COLO668 (cell line): ENCODE measurements at regions not wholly inside any gene's neighbourhood (a gene's known extent, or its start where the extent isn't known, plus 50 kb on each side); places are given as distances from the start of the nearest gene placed in this dataset.

Experiments
- DNase-seq: peaks from one replicate; lab custom pipeline; 2025; ENCODE audit not compliant: unreplicated experiment; lab: John Stamatoyannopoulos, UW

DNA sequence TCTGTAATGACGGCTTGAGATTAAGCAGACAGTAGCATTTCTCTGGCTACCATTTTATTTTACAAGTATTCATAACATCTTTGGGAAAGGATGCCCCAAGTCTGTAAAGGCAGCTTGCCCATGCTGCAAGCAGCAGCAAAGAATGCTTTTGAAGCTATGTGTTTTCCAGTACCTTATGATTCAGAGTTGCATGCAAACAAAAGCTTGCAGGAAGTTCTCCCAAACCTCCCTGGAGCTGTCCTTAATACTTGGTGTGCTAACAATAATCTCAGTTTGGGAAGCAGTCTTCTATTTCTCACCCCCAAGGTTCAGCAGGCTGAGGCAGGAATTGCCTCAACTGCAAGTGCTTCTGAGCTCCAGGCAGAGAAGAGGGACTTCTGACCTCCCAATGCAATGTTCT lies 60.8 kb downstream of the CCNA1 start:
- no peak for DNase-seq

DNA sequence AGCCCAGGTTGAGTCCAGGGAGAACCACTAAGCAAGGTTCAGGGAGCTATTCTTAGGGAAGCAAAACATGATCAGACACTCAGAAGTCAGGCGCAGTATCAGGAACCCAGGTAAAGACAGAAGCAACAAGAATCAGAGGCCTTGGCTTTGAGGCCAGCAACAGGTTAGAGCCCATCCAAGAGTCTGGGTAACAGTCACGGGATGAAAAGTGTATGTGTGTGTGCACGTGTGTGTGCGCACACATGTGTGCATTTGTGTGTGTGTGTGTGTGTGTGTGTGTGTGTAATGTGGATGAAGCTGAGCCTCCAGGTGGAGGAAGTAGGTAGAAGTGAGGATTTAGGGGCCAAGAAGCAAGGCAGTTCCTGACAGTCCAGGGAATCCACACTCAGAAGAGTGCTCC lies 63.1 kb downstream of the CCNA1 start:
- no peak for DNase-seq

DNA sequence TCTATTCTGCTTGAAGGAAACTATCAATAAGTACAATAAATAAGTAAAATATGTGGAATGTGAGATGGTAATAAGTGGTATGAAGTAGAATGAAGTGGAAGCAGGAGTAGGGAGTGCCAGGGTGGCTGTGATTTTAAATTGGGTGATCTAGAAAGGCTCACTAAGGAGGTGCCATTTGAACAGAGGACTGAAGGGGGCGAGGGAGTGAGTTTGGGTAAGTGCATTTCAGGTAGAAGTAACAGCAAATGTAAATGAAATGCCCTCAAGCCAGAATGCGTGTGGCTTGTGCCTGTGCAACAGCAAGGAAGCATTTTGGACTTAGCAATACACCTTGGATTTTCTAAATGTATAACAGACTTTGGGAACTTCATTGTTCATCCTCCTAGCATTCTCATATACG lies 77.1 kb downstream of the CCNA1 start:
- no peak for DNase-seq

DNA sequence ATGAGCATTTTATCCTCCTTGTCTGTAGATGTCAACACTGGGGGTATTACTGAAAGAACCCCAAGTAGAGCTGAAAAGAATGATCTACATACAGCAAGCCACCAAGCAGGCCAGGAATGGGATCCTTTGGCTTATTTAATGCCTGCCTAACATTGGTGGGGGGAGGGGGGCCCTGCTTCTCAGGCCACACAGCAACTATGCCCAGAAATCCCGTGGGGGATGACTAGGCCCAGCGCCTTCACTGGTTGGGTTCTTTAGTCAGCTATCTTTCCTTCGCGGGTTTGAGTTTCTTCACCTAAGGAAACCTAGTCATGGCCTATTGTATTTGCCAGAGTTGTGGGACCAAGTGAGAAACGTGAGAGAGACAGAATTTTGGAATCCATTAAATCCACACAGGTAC lies 80.5 kb downstream of the CCNA1 start:
- DNase-seq = no peak

DNA sequence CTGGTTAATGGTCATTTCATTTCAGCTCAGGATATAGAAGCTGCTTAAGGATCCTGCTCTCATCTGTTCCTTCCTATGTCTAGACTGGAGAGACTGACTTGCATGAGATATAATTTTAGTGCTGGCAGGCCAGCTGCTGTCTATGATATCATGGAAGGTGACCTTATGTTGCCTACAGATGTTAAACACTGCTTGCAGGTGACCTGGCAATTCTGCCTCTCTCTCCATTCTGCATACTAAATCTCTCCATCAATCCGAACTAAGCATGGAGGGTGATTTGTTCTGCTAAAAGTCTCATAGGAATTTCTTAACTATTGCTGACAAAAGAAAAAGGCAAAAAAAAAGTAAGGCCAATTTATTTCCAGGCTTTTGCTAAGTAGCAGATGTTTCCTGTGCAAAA lies 81.0 kb downstream of the CCNA1 start:
- no peak for DNase-seq

DNA sequence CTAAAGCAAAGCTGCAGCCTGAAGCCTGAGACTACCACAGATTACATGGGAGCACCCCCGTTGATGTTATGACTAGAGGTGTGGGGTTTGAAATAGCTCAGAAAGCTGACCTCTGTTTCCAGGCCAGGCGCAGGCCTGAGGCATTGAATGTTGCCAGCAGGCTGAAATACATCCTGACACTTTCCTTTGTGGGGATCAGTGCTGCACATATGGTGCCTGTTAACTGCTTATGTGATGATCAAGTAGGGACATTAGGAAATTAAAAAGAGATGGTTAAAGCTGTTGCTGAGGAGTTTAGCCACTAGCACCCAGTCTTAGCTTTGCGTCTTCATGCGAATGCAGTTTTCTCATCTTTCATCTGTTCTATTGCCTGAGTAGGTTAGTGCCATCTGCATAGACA lies 83.2 kb downstream of the CCNA1 start:
- no peak for DNase-seq

DNA sequence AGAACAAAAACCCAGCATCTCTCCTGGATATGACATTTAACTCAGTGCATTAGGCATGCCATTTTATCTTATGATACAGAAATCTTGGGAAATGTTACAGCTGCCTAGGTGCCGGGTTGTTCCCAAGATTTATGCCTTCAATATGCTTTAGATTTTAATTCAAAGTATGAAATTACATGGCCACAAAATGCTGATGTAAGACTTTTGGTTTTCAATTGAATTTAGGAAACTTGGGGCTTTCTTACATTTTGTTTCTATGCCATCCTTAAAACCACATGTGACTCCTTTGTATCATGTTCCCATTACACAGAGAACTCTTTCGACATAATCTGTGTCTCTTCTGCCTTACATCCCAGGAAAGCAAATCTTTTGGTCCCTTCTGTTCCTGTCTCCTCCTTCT lies 83.9 kb downstream of the CCNA1 start:
- DNase-seq = no peak

DNA sequence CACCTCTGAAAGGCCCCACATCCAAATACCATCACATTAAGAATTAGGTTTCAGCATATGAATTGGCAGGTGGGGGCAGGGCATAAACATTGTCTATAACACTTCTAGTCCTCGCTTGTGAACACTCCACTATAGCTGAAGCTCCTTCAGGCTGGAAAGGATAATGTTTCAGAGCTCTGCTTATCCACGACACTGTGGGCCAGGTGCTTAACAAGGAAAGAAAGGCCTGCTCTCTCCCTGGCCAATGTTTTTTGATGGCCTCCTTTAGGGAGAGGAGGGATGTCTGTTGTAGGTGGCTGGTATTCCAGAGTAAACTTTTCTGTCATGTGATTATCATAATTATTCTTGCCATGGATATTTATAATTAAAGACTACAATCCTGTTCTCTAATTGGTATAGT lies 86.4 kb downstream of the CCNA1 start:
- no peak for DNase-seq

DNA sequence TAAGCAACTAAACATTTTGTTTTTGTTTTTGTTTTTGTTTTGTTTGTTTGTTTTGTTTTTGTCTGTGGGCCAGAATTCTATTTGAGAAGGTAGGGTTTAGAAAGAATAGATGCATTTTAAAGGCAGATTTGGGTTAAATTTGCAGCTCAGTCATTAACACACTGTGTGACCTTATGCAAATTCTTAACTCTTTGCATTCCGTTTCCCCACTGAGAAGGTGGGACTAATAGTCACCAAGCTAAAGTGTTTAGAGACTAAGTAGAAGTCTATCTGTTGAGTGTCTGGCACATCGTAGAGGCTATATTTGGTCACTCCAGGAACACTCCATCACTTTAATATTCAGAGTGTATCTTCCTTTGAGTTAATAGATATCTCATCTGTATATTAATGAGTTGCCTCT lies 87.1 kb downstream of the CCNA1 start:
- DNase-seq = no peak

DNA sequence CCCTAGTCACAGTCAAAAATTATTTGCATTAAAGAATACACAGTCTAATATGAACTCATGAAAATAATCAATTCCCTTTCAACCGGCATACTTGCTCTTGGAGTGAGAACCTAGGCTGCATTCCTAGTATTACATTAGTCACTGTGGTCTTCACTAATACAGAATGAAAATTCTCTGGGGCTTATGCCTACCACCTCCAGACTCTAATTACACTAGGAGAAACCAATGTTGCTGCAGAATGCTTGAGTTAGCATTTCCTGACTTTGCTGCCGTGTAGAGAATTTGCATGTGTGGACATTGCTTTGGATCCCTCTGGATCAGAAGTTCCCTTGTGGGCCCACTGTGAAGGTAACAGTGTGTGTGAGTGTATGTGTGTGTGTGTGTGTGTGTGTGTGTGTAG lies 87.8 kb downstream of the CCNA1 start:
- DNase-seq = no peak

DNA sequence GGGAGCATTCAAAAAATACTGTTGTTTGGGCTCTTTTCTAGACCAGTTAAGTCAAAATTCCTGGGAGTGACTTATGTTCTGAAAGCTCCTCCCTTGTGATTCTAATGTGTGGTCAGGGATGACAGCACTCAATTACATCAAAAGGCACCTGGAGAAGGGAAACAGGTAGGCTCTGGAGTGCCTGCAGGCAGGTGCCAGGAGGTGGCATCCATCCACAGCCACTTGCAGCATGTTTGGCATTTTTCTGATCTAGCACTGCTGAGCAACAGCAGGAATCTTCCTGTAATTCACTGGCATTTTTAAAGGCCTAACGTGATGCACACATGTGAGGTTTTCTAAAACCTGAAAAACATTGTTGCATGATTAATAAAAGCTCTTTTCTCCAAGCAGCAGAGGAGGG lies 94.6 kb downstream of the CCNA1 start:
- peak; percentile 68 for DNase-seq

DNA sequence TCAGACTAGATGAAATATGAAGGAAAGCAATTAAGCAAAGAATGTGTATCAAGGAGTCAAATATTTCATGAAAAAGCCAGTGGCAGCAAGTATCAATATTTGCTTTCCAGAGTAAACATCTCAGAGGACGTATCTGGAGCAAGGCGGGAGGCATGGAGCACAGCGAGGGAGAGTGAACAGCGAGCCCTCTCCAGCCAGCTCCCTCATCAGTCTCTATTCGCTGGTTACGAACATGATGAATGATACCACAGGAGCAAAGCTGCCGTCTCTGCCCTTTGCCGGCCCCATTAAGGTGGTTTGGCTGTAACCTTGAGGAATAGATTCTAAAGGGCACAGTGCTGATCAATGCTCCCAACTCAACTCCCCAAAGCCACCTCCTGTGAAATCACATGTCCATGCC lies 95.8 kb downstream of the CCNA1 start:
- DNase-seq = no peak

DNA sequence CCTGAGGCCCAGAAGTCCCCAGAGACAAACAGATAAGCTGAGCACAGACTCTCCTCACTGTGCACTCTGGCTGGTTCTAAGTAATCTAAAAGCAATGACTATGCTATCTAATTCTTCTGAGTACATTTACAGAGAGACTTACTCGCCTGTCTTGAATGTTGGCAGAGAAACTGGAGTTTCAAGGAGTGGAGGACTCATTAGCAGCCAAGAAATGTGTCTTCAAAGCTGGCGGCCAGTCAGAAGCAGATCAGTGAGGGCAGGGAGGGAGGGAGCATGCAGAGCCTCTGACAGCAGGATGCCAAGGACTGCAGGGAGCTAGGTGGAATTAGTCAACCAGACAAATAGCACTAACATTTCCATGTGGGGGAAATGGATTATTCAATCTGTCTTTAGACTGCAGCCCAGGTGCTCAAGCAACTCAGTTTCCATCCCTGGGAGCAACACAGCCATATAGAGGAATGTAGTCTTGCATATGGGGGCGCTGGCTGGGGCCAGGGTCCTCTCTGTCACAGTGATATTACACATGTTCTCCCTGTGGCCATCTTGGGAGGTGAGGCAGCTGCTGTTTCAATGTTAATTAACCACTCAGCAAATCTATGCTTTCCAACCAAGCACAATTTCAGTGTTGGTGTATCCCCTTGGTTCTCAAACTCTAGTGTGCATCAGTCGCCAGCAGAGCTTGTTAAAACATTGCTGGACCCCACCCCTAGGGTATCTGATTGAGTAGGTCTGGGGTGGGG lies 97.9 kb downstream of the CCNA1 start:
- DNase-seq = no peak

DNA sequence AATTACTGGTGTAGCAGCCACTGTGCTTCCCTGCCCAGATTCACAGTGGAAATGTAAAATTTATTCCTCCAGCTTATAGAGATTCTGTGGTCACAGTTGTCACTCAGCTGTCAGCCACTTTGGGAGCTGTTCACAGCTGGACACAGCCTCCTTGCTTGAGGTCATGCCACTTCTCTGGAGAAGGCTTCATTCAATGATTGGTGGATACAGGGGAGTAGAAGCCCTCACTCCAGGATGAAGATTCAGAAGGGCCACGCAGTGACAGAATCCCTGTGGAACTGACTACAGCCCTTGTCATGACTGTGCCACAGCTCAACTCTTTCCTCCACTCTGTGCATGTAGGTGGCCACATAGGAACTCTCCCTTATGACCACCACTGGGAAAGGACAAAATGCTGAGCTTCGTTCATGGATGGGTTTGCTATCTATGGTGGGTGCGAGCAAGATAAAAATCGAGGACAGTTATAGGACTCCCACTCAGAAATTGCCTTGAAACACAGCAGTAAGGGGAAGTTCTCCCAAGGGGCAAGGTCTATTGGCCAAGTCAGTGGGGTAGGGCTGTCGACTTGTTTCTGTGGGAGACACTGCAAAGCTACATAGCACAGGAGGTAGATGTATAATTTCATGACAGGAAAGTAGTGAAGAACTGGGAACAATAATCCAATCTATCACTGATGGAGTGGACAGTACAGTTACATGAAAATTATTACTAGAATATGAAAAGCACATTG lies 98.7 kb downstream of the CCNA1 start:
- DNase-seq = no peak

DNA sequence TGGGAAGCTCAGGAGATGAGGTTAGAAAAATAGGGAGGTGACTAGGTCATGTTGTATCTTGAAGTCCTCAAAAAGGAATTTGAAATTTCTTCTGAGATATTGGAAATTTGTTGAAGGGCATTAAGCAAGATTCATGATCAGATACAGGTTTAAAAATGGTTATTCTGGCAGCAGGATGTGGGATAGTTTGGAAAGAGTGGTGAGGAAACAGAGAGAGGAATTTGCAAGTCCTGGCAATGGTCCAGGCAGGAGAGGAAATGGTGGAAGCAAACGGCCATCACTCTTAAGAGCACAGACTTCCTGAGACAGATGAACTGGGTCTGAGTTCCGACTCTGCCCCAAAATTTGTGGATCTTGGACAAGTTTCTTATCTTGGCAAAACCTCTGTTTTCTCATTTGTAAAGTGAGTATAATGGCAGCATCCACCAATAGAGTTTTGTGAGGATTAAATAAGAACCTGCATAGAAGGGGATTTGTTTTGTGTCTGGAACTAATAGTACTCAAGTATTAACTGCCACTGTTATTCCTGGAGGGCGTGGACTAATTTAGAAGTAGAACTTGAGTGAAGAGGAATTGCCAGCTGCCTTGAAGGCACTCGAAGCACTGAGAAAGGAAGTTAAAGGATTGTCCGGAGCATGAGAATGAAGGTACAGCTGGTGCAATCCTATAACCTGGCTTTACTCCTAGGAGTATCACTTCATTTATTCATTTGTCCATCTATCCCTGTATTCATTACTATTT lies 99.6 kb downstream of the CCNA1 start:
- no peak for DNase-seq

DNA sequence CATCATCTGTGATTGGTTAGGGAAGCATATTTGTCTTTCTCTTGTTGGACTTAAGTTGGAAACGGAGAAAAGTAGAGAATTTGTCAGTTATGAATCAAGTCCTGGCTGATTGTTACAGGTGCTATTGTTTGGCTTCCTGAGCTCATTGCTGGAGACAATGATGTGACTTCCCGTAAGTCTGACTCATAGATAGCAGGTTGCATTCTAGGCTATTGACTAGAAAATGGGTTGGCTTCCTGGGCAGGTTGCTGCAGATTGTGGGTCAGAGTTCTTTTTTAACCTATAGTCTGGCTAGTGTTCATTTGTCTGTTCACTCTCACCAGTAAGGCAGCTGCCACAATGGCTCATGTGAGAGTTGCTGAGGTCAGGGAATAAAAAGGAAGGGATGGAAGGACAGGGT lies 101.5 kb downstream of the CCNA1 start:
- DNase-seq = peak; percentile 62

DNA sequence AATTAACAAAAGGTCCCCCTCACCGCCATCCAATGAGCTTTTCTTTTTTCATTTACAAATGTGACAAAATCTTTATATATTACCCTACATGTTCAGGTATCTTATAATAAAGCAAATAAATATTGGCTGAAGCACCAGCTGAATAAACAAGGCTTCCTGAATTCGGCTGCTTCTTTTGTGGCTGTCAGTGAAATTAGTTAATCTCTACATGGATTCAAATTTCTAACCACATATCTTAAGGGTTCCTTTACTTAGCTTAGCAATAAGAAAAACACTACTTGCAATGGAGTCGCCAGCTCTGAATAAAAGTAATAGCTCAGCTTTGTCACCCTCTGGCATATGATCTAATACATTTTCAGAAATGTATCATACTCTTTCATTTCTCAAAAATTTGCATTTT lies 104.3 kb downstream of the CCNA1 start:
- DNase-seq = no peak

DNA sequence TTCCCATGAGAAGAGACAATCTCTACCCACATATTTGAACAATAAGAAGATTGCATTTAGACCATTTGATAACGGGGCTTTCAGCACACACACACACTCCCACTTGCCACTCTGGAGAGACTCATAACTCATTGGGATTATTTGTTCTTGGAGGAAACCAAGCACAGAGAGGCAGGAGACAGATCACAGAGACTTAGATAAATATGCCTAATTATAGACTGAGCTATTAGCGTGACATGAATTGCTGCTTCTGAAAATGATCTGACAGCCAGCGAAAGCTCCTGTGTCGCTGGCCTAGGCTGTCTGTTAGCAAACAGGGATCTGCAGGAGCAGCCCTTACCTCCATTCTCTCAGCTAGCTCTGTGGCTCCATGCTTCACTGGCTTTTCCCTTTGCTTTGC lies 111.4 kb downstream of the CCNA1 start:
- peak; percentile 62 for DNase-seq

DNA sequence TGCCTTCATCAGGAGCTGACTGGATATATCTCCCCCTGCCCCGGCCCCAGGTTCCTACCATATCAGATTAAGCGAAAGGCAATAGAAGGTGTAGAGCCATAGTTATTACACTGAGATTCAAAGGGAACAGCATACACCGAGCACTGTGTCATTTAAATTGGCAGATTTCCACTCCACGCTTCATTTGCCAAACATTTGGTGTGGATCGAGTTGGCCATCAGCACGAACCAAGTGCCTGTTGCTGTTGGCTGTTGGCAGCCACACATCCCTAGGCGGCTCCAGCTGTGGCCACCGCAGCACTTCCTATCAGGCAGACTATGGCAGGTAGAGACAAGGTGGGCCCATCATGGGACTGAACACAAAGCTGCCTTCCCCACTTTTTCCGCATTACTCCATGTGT lies 115.8 kb downstream of the CCNA1 start:
- peak; percentile 50 for DNase-seq

DNA sequence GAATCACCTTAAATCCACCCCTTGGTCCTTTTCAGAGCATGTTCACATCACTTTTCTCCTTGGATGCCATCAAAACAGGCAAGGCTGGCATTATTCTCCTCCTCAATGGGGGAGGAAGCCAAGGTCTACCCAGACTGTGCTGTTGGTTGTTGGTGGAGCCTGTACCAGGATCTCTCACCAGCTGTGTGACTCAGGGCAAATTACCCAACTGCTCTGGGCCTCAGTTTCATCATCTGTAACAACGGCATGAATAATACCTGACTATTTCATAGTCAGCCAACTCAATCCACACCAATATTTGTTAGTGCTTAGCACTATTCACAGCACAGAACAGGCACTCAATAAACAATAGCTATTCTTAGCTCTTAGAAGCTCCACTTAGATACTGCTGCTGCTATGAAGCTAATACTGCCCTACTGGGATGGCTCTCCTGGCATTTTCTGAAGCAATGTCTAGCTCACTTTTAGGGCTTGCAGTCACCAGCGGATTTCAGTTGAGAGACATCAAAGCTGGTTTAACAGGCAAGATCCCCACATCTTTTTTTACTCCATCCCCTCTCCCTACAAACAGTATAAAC lies 116.9 kb downstream of the CCNA1 start:
- no peak for DNase-seq

DNA sequence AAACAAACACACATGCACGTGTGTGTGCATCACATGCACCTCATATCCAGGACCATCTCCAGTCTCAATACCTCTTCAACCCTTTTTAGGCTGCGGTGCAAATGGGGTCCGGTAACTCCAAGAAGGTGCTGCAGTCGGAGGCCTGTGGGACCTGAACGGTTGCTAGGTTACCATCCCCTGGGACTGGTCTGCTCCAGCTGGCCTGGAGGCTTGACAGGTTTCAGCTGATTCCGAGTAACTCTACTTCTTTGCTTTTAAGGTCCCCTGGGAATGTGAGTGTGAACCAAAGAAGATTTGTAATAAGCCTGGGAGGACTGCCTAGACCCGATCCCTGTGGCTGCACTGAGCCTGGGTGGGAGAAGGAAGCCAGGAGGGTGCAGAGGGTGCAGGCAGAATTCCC lies 117.5 kb downstream of the CCNA1 start:
- DNase-seq = peak; percentile 44

DNA sequence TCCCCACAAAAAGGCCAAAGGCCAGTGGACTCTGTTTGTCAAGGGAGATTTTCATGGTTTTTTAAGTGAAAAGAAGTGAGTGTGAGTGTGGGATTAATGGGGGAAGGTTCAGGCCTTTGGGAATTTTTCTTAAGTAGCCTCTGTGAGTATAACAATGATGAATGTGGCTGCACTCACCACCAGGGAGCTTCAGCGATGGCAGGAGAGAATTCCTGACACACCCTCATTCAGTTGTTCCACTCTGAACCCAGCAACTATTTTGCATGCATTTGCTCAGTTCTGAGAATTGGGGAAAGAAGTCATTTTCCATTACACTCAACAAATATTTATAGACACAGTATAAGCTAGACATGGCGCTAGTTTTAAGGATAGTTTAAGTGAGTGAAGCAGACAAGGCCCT lies 117.9 kb downstream of the CCNA1 start:
- no peak for DNase-seq
